ENCODE measurements at regions not wholly inside any gene's neighbourhood (a gene's known extent, or its start where the extent isn't known, plus 50 kb on each side); places are given as distances from the start of the nearest gene placed in this dataset.

- DNase-seq (ENCODE audit: low spot score) = no peak
- Histone ChIP-seq H3K9me3 (ENCODE audit: low read depth) (no peaks in the 10 kb centered on the region), H3K9me2 (replicated peaks; ENCODE audit: insufficient read depth) (no peaks in the 10 kb centered on the region), H4K20me1 (ENCODE audit: insufficient read depth, poor library complexity, severe bottlenecking) (no peaks in the 10 kb centered on the region), H3K36me3 (replicated peaks; ENCODE audit: insufficient read depth, low read depth) (no peaks in the 10 kb centered on the region), H3K27me3 (no peaks in the 10 kb centered on the region), H3K4me1 (ENCODE audit: insufficient read depth) (no peaks in the 10 kb centered on the region), H3K27ac (no peak overlapping the region), H3K79me2 (no peaks in the 10 kb centered on the region), H3K4me2 (no peak overlapping the region), H2AFZ (no peak overlapping the region), H3K4me3 (no peak overlapping the region)
- no peak for TF ChIP-seq CTCF (IDR thresholded peaks at IDR 0.05; ENCODE audit: poor library complexity)
- no peak for TF ChIP-seq EZH2phosphoT487 (IDR thresholded peaks at IDR 0.05; ENCODE audit: low read depth, severe bottlenecking, unreplicated experiment)
- no peak for TF ChIP-seq EZH2 (IDR thresholded peaks at IDR 0.05; ENCODE audit: borderline replicate concordance)
- 60% methylated on average over 2 of the region's 2 CpGs for WGBS (ENCODE audit: low lambda C conversion rate, missing lambda C conversion rate)
Observed at GRCh38 chr5:167658889-167659288, 632.6 kb upstream of the WWC1 start.

- H3K36me3 ChIP-seq (replicated peaks; ENCODE audit: insufficient read depth, low read depth) = no peaks in the 10 kb centered on the region
- H3K79me2 ChIP-seq = no peaks in the 10 kb centered on the region
- H3K4me1 ChIP-seq (ENCODE audit: insufficient read depth) = no peaks in the 10 kb centered on the region
- DNase-seq (ENCODE audit: low spot score) = no peak
- no peak overlapping the region for H3K4me3 ChIP-seq
- H3K9me3 ChIP-seq (ENCODE audit: low read depth) = no peaks in the 10 kb centered on the region
- 64% methylated on average over 3 of the region's 3 CpGs for WGBS (ENCODE audit: low lambda C conversion rate, missing lambda C conversion rate)
- no peak overlapping the region for H3K4me2 ChIP-seq
- H3K27ac ChIP-seq = no peak overlapping the region
- no peaks in the 10 kb centered on the region for H3K9me2 ChIP-seq (replicated peaks; ENCODE audit: insufficient read depth)
- H2AFZ ChIP-seq = no peak overlapping the region
- TF ChIP-seq EZH2phosphoT487 (IDR thresholded peaks at IDR 0.05; ENCODE audit: low read depth, severe bottlenecking, unreplicated experiment) = no peak
- TF ChIP-seq EZH2 (IDR thresholded peaks at IDR 0.05; ENCODE audit: borderline replicate concordance) = no peak
- no peak for TF ChIP-seq CTCF (IDR thresholded peaks at IDR 0.05; ENCODE audit: poor library complexity)
- no peaks in the 10 kb centered on the region for H3K27me3 ChIP-seq
- no peaks in the 10 kb centered on the region for H4K20me1 ChIP-seq (ENCODE audit: insufficient read depth, poor library complexity, severe bottlenecking)
Observed at GRCh38 chr5:167661605-167662004, 629.8 kb upstream of the WWC1 start.

- 89% methylated on average over 3 of the region's 3 CpGs for WGBS (ENCODE audit: low lambda C conversion rate, missing lambda C conversion rate)
- no peak overlapping the region for H3K4me2 ChIP-seq
- H2AFZ ChIP-seq = no peak overlapping the region
- H3K9me3 ChIP-seq (ENCODE audit: low read depth) = no peaks in the 10 kb centered on the region
- no peaks in the 10 kb centered on the region for H3K4me1 ChIP-seq (ENCODE audit: insufficient read depth)
- no peaks in the 10 kb centered on the region for H3K79me2 ChIP-seq
- H3K36me3 ChIP-seq (replicated peaks; ENCODE audit: insufficient read depth, low read depth) = no peaks in the 10 kb centered on the region
- TF ChIP-seq EZH2phosphoT487 (IDR thresholded peaks at IDR 0.05; ENCODE audit: low read depth, severe bottlenecking, unreplicated experiment) (no peak), EZH2 (IDR thresholded peaks at IDR 0.05; ENCODE audit: borderline replicate concordance) (no peak), CTCF (IDR thresholded peaks at IDR 0.05; ENCODE audit: poor library complexity) (no peak)
- H4K20me1 ChIP-seq (ENCODE audit: insufficient read depth, poor library complexity, severe bottlenecking) = no peaks in the 10 kb centered on the region
- H3K9me2 ChIP-seq (replicated peaks; ENCODE audit: insufficient read depth) = no peaks in the 10 kb centered on the region
- H3K27me3 ChIP-seq = no peaks in the 10 kb centered on the region
- no peak for DNase-seq (ENCODE audit: low spot score)
- H3K4me3 ChIP-seq = no peak overlapping the region
- H3K27ac ChIP-seq = no peak overlapping the region
Observed at GRCh38 chr5:167664222-167664804, 627.1 kb upstream of the WWC1 start.

All from hepatocyte (in vitro differentiated cells).